Stimulated activated CD4-positive, alpha-beta T cell treated with anti-CD3 and anti-CD28 coated beads, Interleukin-12 subunit alpha, Interleukin-12 subunit beta, amount 100 ng/mL, for 48 hours (primary cell): ENCODE measurements at regions not wholly inside any gene's neighbourhood (a gene's known extent, or its start where the extent isn't known, plus 50 kb on each side); places are given as distances from the start of the nearest gene placed in this dataset.
"Not testable (repeated sequence)": the region's sequence is repeated elsewhere in the genome, so short reads cannot be mapped to it uniquely, and the experiment has no call there.

Experiments
- DNase-seq, 3 donors: peaks; one replicate each; pipeline ENCODE4 v3.0.0-alpha.2; 2020; ENCODE audit warnings: low read depth in 2 of 3, low spot score in 1 of 3

GRCh38 chr13:44715287-44716230 is 139.4 kb upstream of the TSC22D1 start:
- DNase-seq: no peak

- DNase-seq: no peak
Observed at GRCh38 chr13:44713788-44714469, 137.8 kb upstream of the TSC22D1 start.

- DNase-seq: no peak
Observed at GRCh38 chr13:44711706-44712105, 135.6 kb upstream of the TSC22D1 start.

GRCh38 chr13:44710576-44710975 is 134.4 kb upstream of the TSC22D1 start:
- DNase-seq: peak; percentile 7 to 14 (median 12)

- DNase-seq: not testable (repeated sequence)
Observed at GRCh38 chr13:44704811-44705210, 128.7 kb upstream of the TSC22D1 start.

- DNase-seq: no peak
Observed at GRCh38 chr13:44703371-44703770, 127.2 kb upstream of the TSC22D1 start.

DNA sequence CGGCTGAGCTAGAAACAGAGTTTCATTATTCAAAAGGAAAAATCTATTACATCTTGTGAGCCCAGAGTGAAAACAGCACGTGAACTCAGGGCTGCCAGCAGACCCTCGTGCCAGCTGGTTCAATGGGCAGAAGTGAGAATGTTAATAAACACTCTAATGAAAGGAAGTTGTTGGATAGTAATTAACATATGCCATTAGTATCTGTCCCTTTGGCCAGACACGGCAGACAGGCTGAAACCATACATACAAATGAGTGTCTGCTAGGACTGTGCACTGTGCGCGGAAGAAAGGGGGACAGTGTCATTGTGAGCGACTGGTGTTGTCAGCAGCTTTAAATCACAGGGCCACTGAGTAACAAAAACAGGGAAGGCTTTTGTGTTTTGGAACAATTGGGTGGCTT is 121.9 kb upstream of the TSC22D1 start:
- DNase-seq: no peak

DNA sequence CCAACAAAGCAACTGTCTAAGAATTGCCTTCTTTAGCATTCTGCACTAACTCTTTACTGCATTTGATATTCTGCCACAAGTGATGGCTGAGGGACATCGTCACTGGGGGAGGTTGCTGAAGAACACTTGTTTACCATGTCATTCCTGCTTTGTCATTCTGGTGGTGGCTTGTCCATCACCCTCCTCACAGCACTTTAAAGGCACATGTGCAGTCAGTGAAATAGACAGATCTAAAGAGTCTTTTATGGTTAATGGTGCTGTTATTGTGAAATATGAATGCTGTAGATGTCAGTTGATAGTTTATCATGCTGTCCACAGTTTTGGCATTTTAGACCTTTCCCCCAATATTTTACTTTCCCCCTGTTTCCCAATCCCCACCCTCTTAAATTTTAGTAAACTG is 120.9 kb upstream of the TSC22D1 start:
- no peak for DNase-seq

- no peak for DNase-seq
Observed at GRCh38 chr13:44695520-44695919, 119.4 kb upstream of the TSC22D1 start.

GRCh38 chr13:44694842-44695241 is 118.7 kb upstream of the TSC22D1 start:
- DNase-seq: no peak

DNA sequence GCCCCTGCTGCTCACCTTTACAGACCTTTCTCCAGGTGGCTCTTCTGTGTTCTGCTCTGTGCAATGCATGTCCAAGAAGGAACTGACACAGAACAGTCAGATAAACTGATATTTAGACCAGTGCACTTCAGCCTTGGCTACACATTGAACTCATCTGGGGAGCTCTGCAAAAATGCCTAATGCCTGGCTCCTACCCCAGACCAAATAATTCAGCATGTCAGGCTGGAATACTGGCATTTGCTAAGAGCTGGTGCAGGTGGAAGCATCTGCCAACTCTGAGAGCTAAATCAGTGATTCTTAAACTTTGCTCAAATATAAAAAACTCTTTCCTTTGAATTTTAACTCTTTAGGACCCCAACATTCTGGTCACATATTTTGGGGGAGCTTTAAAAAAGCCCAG is 118.2 kb upstream of the TSC22D1 start:
- no peak for DNase-seq

GRCh38 chr13:44693156-44693764 is 117.1 kb upstream of the TSC22D1 start:
- DNase-seq: no peak

DNA sequence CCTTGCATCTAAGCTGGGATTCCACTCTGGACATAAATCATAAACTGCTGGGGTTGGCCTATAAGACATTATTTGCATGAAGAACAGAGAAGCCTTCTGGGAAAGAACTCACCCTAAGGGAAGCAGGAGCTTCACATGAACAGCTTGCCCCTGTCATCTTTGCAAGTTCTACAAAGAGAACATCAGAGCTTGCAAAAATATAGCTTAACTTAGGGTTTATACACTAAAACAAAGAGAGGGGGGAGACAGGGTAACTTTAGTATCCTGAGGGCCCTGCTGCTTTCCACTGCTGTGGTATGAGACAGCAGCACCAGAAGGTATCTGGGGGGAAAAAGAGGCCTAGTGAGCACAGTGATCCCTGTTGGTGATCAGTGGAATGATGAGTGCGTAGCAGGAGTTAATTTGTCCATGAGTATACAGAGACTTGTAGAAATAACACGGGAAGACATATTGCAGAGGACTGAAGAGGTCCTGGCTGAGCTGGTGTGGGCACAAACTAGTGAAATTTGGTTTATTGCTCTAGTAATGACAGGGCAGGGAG is 116.1 kb upstream of the TSC22D1 start:
- no peak for DNase-seq

DNA sequence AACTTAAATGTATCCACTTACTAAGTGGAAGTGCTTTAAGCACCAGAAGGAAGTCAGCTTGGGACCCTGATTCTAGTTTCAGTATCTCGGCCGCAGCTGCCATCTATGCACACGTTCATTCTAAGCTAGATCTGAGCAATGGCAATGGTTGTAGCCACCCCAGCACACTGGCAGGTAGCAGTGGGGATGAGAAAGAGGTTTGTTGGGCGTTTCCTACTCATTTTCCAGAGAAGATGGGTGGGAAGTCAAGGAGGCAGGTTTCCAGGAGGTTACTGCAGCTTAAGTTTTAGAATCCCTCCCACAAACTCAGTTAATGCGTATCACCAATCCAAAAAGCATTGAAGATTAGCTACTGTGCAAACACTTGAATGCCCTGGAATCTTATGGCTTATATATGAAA is 114.2 kb upstream of the TSC22D1 start:
- no peak for DNase-seq

- DNase-seq: no peak
Observed at GRCh38 chr13:44688652-44689051, 112.5 kb upstream of the TSC22D1 start.

- DNase-seq: no peak
Observed at GRCh38 chr13:44686531-44686934, 110.4 kb upstream of the TSC22D1 start.

- DNase-seq: no peak
Observed at GRCh38 chr13:44685641-44686040, 109.5 kb upstream of the TSC22D1 start.

- not testable (repeated sequence) for DNase-seq
Observed at GRCh38 chr13:44682416-44682815, 106.3 kb upstream of the TSC22D1 start.

- DNase-seq: no peak
Observed at GRCh38 chr13:44680746-44681355, 104.7 kb upstream of the TSC22D1 start.

- no peak for DNase-seq
Observed at GRCh38 chr13:44679597-44679996, 103.5 kb upstream of the TSC22D1 start.

DNA sequence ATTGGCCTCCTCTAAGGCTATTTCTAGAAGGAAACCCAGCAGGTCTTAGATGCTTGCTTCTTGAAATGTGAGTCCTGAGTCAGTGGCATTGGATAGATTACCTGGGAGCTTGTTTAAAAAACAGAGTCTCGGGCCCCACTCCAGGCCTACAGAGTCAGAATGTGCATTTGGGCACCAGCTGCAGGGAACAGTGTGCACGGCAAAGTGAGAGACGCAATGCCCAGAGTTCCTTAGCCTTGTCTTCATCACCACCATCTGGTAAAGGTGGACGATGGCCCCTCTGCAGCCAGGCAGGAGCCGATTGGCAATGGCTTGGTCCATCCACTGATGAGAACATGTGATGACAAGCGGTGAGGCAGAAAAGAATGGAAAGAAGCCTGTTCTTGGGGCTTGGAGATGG is 102.1 kb upstream of the TSC22D1 start:
- DNase-seq: no peak
